HFFc6 (cell line): ENCODE measurements at regions not wholly inside any gene's neighbourhood (a gene's known extent, or its start where the extent isn't known, plus 50 kb on each side); places are given as distances from the start of the nearest gene placed in this dataset.
"Not testable (repeated sequence)": the region's sequence is repeated elsewhere in the genome, so short reads cannot be mapped to it uniquely, and the experiment has no call there.

Experiments used
- DNase-seq: peaks from one replicate; pipeline ENCODE4 v3.0.0-alpha.2; 2018
- H3K27ac Mint-ChIP-seq: 2 replicates; pipeline ENCODE4 v1.8.0; 2020; ENCODE audit warnings: mild to moderate bottlenecking, mixed read lengths
- H3K27me3 Mint-ChIP-seq: 2 replicates; pipeline ENCODE4 v1.8.0; 2021; ENCODE audit warnings: mild to moderate bottlenecking, moderate library complexity, mixed read lengths; ENCODE audit not compliant: insufficient read depth
- H3K36me3 Mint-ChIP-seq: 2 replicates; pipeline ENCODE4 v1.8.0; 2021; ENCODE audit warnings: low read depth, mixed read lengths
- H3K4me1 Mint-ChIP-seq: 2 replicates; pipeline ENCODE4 v1.8.0; 2020; ENCODE audit warnings: low read depth, mixed read lengths
- H3K4me3 Mint-ChIP-seq: 2 replicates; pipeline ENCODE4 v1.8.0; 2020; ENCODE audit warnings: mild to moderate bottlenecking, moderate library complexity, mixed read lengths
- H3K9me3 Mint-ChIP-seq: 2 replicates; pipeline ENCODE4 v1.8.0; 2020; ENCODE audit warnings: mild to moderate bottlenecking, mixed read lengths
- TF ChIP-seq, protein P1 (sequence below): fragments of 200-600 bp; sonication (generic); IDR thresholded peaks from 2 replicates; pipeline ENCODE4 v1.5.0; 2021; ENCODE audit warnings: antibody characterized with exemption, mild to moderate bottlenecking

DNA sequence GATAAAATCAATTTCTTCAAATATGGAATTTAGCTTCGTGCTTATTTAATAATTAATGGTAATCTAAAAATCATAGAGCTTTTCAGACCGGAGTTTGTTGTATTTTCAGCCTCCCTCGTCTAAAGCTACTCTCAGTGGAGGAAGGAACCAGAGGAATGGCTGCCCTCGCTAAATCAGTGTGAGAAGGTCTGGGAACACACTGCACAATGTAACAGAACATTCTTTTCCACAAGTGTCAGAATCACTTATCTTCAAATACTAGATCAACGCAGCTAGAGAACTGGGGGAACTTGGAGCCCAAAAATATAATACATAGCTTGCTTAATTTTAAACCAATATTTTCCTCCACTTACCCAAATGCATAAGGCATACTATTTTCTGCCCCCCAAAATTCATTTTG lies 148.5 kb downstream of the MTERF1 start:
- no peaks in the 10 kb centered on the region for H3K36me3 Mint-ChIP-seq
- no peaks in the 10 kb centered on the region; the same call in 1 of the 2 replicates for H3K4me1 Mint-ChIP-seq
- H3K4me3 Mint-ChIP-seq, result no peak overlapping the region
- H3K27me3 Mint-ChIP-seq, result no peaks in the 10 kb centered on the region; the same call in none of the 2 replicates
- no peak overlapping the region for H3K27ac Mint-ChIP-seq
- DNase-seq, result no peak
- TF ChIP-seq, protein P1, sequence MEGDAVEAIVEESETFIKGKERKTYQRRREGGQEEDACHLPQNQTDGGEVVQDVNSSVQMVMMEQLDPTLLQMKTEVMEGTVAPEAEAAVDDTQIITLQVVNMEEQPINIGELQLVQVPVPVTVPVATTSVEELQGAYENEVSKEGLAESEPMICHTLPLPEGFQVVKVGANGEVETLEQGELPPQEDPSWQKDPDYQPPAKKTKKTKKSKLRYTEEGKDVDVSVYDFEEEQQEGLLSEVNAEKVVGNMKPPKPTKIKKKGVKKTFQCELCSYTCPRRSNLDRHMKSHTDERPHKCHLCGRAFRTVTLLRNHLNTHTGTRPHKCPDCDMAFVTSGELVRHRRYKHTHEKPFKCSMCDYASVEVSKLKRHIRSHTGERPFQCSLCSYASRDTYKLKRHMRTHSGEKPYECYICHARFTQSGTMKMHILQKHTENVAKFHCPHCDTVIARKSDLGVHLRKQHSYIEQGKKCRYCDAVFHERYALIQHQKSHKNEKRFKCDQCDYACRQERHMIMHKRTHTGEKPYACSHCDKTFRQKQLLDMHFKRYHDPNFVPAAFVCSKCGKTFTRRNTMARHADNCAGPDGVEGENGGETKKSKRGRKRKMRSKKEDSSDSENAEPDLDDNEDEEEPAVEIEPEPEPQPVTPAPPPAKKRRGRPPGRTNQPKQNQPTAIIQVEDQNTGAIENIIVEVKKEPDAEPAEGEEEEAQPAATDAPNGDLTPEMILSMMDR, result no peak
- no peaks in the 10 kb centered on the region for H3K9me3 Mint-ChIP-seq

DNA sequence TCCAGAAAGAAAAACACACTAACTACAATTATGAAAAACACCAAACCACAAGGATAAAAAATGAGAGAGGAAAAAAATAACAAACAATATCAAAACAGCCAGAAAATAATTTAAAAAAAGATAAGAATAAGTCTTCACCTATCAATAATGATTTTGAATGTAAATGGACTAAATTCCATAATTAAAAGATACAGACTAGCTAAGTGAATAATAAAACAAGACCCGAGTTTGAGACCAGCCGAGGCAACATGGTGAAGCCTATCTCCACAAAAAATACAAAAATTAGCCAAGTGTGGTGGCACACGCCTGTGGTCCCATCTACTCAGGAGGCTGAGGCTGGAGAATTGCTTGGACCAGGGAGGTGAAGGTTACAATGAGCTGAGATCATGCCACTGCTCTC lies 131.1 kb downstream of the MTERF1 start:
- no peaks in the 10 kb centered on the region for H3K4me1 Mint-ChIP-seq
- no peak overlapping the region for H3K27ac Mint-ChIP-seq
- TF ChIP-seq, protein P1, result no peak
- H3K27me3 Mint-ChIP-seq, result no peaks in the 10 kb centered on the region
- H3K9me3 Mint-ChIP-seq, result peaks cover 9% of the 10 kb centered on the region; the same call in 1 of the 2 replicates
- no peak overlapping the region for H3K4me3 Mint-ChIP-seq
- no peak for DNase-seq
- no peaks in the 10 kb centered on the region for H3K36me3 Mint-ChIP-seq

- no peaks in the 10 kb centered on the region for H3K36me3 Mint-ChIP-seq
- no peaks in the 10 kb centered on the region for H3K27me3 Mint-ChIP-seq
- TF ChIP-seq, protein P1, result no peak
- no peak overlapping the region for H3K27ac Mint-ChIP-seq
- peaks cover 9% of the 10 kb centered on the region; the same call in 1 of the 2 replicates for H3K9me3 Mint-ChIP-seq
- no peak for DNase-seq
- H3K4me3 Mint-ChIP-seq, result no peak overlapping the region
- H3K4me1 Mint-ChIP-seq, result no peaks in the 10 kb centered on the region
Observed at GRCh38 chr7:91750091-91750490, 130.4 kb downstream of the MTERF1 start.

- H3K27me3 Mint-ChIP-seq, result no peaks in the 10 kb centered on the region
- no peak overlapping the region for H3K4me3 Mint-ChIP-seq
- H3K9me3 Mint-ChIP-seq, result peaks cover 9% of the 10 kb centered on the region; the same call in 1 of the 2 replicates
- no peaks in the 10 kb centered on the region for H3K4me1 Mint-ChIP-seq
- TF ChIP-seq, protein P1, result no peak
- no peak for DNase-seq
- no peak overlapping the region for H3K27ac Mint-ChIP-seq
- H3K36me3 Mint-ChIP-seq, result no peaks in the 10 kb centered on the region
Observed at GRCh38 chr7:91752102-91752501, 128.4 kb downstream of the MTERF1 start.

DNA sequence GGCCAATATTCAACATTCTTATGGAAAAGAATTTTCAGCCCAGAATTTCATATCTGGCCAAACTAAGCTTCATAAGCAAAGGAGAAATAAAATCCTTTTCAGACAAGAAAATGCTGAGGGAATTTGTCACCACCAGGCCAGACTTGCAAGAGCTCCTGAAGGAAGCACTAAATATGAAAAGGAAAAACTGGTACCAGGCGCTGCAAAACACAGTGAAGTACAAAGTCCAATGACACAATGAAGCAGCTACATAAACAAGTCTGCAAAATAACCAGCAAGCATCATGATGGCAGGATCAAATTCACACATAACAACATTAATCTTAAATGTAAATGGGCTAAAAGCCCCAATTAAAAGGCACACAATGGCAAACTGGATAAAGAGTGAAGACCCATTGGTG lies 126.2 kb downstream of the MTERF1 start:
- not testable (repeated sequence) for H3K4me3 Mint-ChIP-seq, H3K9me3 Mint-ChIP-seq, H3K27ac Mint-ChIP-seq, H3K27me3 Mint-ChIP-seq, H3K4me1 Mint-ChIP-seq, DNase-seq, H3K36me3 Mint-ChIP-seq

DNA sequence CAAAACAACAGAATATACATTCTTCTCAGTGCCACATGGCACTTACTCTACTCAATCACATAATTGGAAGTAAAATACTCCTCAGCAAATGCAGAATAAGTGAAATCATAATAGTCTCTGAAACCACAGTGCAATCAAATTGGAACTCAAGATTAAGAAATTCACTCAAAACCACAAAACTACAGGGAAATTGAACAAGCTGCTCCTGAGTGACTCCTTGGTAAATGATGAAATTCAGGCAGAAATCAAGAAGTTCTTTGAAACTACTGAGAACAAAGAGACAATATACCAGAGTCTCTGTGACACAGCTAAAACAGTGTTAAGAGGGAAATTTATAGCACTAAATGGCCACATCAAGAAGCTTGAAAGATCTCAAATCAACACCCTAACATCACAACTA lies 125.4 kb downstream of the MTERF1 start:
- not testable (repeated sequence) for H3K27me3 Mint-ChIP-seq, DNase-seq, H3K4me1 Mint-ChIP-seq, H3K9me3 Mint-ChIP-seq, H3K27ac Mint-ChIP-seq, H3K4me3 Mint-ChIP-seq, H3K36me3 Mint-ChIP-seq

DNA sequence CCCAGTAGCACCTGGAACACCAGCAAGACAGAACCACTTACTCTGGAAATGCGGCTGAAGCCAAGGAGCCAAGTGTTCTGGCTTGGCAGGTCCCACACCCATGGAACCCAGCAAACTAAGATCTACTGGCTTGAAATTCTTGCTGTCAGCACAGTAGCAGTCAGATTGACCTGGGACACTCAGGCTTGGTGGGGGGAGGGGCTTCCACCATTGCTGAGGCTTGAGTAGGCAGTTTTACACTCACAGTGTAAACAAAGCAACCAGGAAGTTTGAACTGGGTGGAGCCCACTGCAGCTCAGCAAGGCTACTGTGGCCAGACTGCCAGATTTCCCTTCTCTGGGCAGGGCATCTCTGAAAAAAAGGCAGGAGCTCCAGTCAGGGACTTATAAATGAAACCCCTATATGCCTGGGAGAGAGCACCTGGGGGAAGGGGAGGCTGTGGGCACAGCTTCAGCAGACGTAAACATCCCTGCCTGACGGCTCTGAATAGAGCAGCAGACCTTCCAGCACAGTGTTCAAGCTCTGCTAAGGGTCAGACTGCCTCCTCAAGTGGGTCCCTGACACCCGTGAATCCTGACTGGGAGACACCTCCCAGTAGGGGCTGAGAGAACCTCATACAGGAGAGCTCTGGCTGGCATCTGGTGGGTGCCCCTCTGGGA lies 121.2 kb downstream of the MTERF1 start:
- no peak for DNase-seq
- Mint-ChIP-seq H3K9me3 (peaks cover 22% of the 10 kb centered on the region), H3K36me3 (no peaks in the 10 kb centered on the region), H3K4me3 (no peak overlapping the region), H3K27me3 (no peaks in the 10 kb centered on the region), H3K4me1 (no peaks in the 10 kb centered on the region), H3K27ac (no peak overlapping the region)
- TF ChIP-seq, protein P1, result no peak
